HUES6 (cell line): ENCODE measurements at regions not wholly inside any gene's neighbourhood (a gene's known extent, or its start where the extent isn't known, plus 50 kb on each side); places are given as distances from the start of the nearest gene placed in this dataset.

Experiments used
- H3K27ac ChIP-seq: 2 replicates; pipeline ENCODE4 v1.7.0; 2013; ENCODE audit warnings: low read depth, mild to moderate bottlenecking, low read length, inconsistent platforms
- H3K27me3 ChIP-seq: 2 replicates; pipeline ENCODE4 v1.6.1; 2013; ENCODE audit warnings: low read length; ENCODE audit not compliant: control insufficient read depth, insufficient read depth
- H3K36me3 ChIP-seq: 2 replicates; pipeline ENCODE4 v1.6.1; 2013; ENCODE audit warnings: low read length; ENCODE audit not compliant: control insufficient read depth, insufficient read depth
- H3K4me1 ChIP-seq: 2 replicates; pipeline ENCODE4 v1.6.1; 2013; ENCODE audit warnings: low read length; ENCODE audit not compliant: control insufficient read depth, insufficient read depth
- H3K4me3 ChIP-seq: 2 replicates; pipeline ENCODE4 v1.5.1; 2013; ENCODE audit warnings: low read depth, low read length
- H3K9ac ChIP-seq: one replicate; pipeline ENCODE4 v1.6.1; 2013; ENCODE audit warnings: mild to moderate bottlenecking, low read length
- H3K9me3 ChIP-seq: 2 replicates; pipeline ENCODE4 v1.6.1; 2013; ENCODE audit warnings: low read depth, low read length; ENCODE audit not compliant: control insufficient read depth, insufficient read depth

- Histone ChIP-seq H3K27ac (no peak overlapping the region), H3K4me1 (peaks cover 7% of the 10 kb centered on the region; the same call in 1 of the 2 replicates), H3K9me3 (no peaks in the 10 kb centered on the region), H3K9ac (no peak overlapping the region), H3K36me3 (no peaks in the 10 kb centered on the region), H3K27me3 (no peaks in the 10 kb centered on the region), H3K4me3 (no peak overlapping the region)
Measured at GRCh38 chr11:42713279-42713678, 598.5 kb upstream of the API5 start.

GRCh38 chr11:42713753-42714152 is 598.0 kb upstream of the API5 start:
- Histone ChIP-seq H3K27me3 (no peaks in the 10 kb centered on the region), H3K4me3 (no peak overlapping the region), H3K4me1 (peaks cover 7% of the 10 kb centered on the region; the same call in 1 of the 2 replicates), H3K9ac (no peak overlapping the region), H3K27ac (no peak overlapping the region), H3K36me3 (no peaks in the 10 kb centered on the region), H3K9me3 (no peaks in the 10 kb centered on the region)

GRCh38 chr11:42720716-42721563 is 590.9 kb upstream of the API5 start:
- no peaks in the 10 kb centered on the region for H3K9me3 ChIP-seq
- H3K27ac ChIP-seq: no peak overlapping the region
- no peaks in the 10 kb centered on the region for H3K36me3 ChIP-seq
- H3K4me1 ChIP-seq: no peaks in the 10 kb centered on the region
- H3K27me3 ChIP-seq: no peaks in the 10 kb centered on the region
- no peak overlapping the region for H3K9ac ChIP-seq
- no peak overlapping the region for H3K4me3 ChIP-seq

- H3K27me3 ChIP-seq: no peaks in the 10 kb centered on the region
- no peak overlapping the region for H3K27ac ChIP-seq
- H3K4me3 ChIP-seq: no peak overlapping the region
- no peaks in the 10 kb centered on the region for H3K9me3 ChIP-seq
- no peaks in the 10 kb centered on the region for H3K4me1 ChIP-seq
- no peaks in the 10 kb centered on the region for H3K36me3 ChIP-seq
- no peak overlapping the region for H3K9ac ChIP-seq
Measured at GRCh38 chr11:42727879-42728278, 583.9 kb upstream of the API5 start.

GRCh38 chr11:42762348-42762747 is 549.4 kb upstream of the API5 start:
- no peaks in the 10 kb centered on the region for H3K9me3 ChIP-seq
- H3K27ac ChIP-seq: no peak overlapping the region
- H3K36me3 ChIP-seq: no peaks in the 10 kb centered on the region
- no peaks in the 10 kb centered on the region for H3K4me1 ChIP-seq
- no peaks in the 10 kb centered on the region for H3K27me3 ChIP-seq
- H3K4me3 ChIP-seq: no peak overlapping the region
- H3K9ac ChIP-seq: no peak overlapping the region

- Histone ChIP-seq H3K9me3 (no peaks in the 10 kb centered on the region), H3K4me1 (no peaks in the 10 kb centered on the region), H3K27me3 (no peaks in the 10 kb centered on the region), H3K9ac (no peak overlapping the region), H3K27ac (no peak overlapping the region), H3K36me3 (no peaks in the 10 kb centered on the region), H3K4me3 (no peak overlapping the region)
Measured at GRCh38 chr11:42764936-42765335, 546.9 kb upstream of the API5 start.

GRCh38 chr11:42768576-42768975 is 543.2 kb upstream of the API5 start:
- H3K4me3 ChIP-seq: no peak overlapping the region
- H3K9ac ChIP-seq: no peak overlapping the region
- H3K9me3 ChIP-seq: no peaks in the 10 kb centered on the region
- no peaks in the 10 kb centered on the region for H3K27me3 ChIP-seq
- H3K4me1 ChIP-seq: no peaks in the 10 kb centered on the region
- H3K36me3 ChIP-seq: no peaks in the 10 kb centered on the region
- no peak overlapping the region for H3K27ac ChIP-seq

GRCh38 chr11:42770444-42771065 is 541.2 kb upstream of the API5 start:
- Histone ChIP-seq H3K4me3 (no peak overlapping the region), H3K9ac (no peak overlapping the region), H3K27ac (no peak overlapping the region), H3K9me3 (no peaks in the 10 kb centered on the region), H3K36me3 (no peaks in the 10 kb centered on the region), H3K27me3 (no peaks in the 10 kb centered on the region), H3K4me1 (no peaks in the 10 kb centered on the region)

GRCh38 chr11:42772886-42773285 is 538.9 kb upstream of the API5 start:
- no peaks in the 10 kb centered on the region for H3K4me1 ChIP-seq
- no peak overlapping the region for H3K27ac ChIP-seq
- no peak overlapping the region for H3K9ac ChIP-seq
- H3K36me3 ChIP-seq: no peaks in the 10 kb centered on the region
- H3K9me3 ChIP-seq: no peaks in the 10 kb centered on the region
- H3K4me3 ChIP-seq: no peak overlapping the region
- H3K27me3 ChIP-seq: no peaks in the 10 kb centered on the region

- Histone ChIP-seq H3K36me3 (no peaks in the 10 kb centered on the region), H3K27ac (no peak overlapping the region), H3K9ac (no peak overlapping the region), H3K27me3 (no peaks in the 10 kb centered on the region), H3K4me1 (no peaks in the 10 kb centered on the region), H3K4me3 (no peak overlapping the region), H3K9me3 (no peaks in the 10 kb centered on the region)
Measured at GRCh38 chr11:42773729-42774128, 538.1 kb upstream of the API5 start.

- H3K4me1 ChIP-seq: no peaks in the 10 kb centered on the region
- no peaks in the 10 kb centered on the region for H3K36me3 ChIP-seq
- H3K27me3 ChIP-seq: no peaks in the 10 kb centered on the region
- H3K27ac ChIP-seq: no peak overlapping the region
- H3K9ac ChIP-seq: no peak overlapping the region
- H3K9me3 ChIP-seq: no peaks in the 10 kb centered on the region
- H3K4me3 ChIP-seq: no peak overlapping the region
Measured at GRCh38 chr11:42774567-42774966, 537.2 kb upstream of the API5 start.
